ENCODE measurements at regions not wholly inside any gene's neighbourhood (a gene's known extent, or its start where the extent isn't known, plus 50 kb on each side); places are given as distances from the start of the nearest gene placed in this dataset.

GRCh38 chr9:75633451-75634057 lies 256.9 kb upstream of the PCSK5 start:
- no peak for TF ChIP-seq ZBTB7A (IDR thresholded peaks at IDR 0.05; ENCODE audit: low read depth)
- TF ChIP-seq EGR1 (IDR thresholded peaks at IDR 0.05), result no peak
- TF ChIP-seq TEAD4 (IDR thresholded peaks at IDR 0.05), result no peak
- TF ChIP-seq NFIC (IDR thresholded peaks at IDR 0.05), result no peak
- no peak for TF ChIP-seq YY1 (IDR thresholded peaks at IDR 0.05; ENCODE audit: low read depth)
- no peak for TF ChIP-seq TCF12 (IDR thresholded peaks at IDR 0.05; ENCODE audit: low read depth)
- no peak for TF ChIP-seq FOXM1 (IDR thresholded peaks at IDR 0.05; ENCODE audit: borderline replicate concordance, low read depth)
- no peak for TF ChIP-seq RAD21 (IDR thresholded peaks at IDR 0.05; ENCODE audit: low read depth)
- TF ChIP-seq CEBPB (IDR thresholded peaks at IDR 0.05), result no peak
- TF ChIP-seq, protein P1, sequence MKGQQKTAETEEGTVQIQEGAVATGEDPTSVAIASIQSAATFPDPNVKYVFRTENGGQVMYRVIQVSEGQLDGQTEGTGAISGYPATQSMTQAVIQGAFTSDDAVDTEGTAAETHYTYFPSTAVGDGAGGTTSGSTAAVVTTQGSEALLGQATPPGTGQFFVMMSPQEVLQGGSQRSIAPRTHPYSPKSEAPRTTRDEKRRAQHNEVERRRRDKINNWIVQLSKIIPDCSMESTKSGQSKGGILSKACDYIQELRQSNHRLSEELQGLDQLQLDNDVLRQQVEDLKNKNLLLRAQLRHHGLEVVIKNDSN (IDR thresholded peaks at IDR 0.05), result no peak
- no peak for TF ChIP-seq CREB1 (IDR thresholded peaks at IDR 0.05; ENCODE audit: low read depth)
- TF ChIP-seq EP300 (IDR thresholded peaks at IDR 0.05; ENCODE audit: borderline replicate concordance), result no peak
- TF ChIP-seq TAF1 (IDR thresholded peaks at IDR 0.05; ENCODE audit: low read depth), result no peak
- TF ChIP-seq, protein P2, sequence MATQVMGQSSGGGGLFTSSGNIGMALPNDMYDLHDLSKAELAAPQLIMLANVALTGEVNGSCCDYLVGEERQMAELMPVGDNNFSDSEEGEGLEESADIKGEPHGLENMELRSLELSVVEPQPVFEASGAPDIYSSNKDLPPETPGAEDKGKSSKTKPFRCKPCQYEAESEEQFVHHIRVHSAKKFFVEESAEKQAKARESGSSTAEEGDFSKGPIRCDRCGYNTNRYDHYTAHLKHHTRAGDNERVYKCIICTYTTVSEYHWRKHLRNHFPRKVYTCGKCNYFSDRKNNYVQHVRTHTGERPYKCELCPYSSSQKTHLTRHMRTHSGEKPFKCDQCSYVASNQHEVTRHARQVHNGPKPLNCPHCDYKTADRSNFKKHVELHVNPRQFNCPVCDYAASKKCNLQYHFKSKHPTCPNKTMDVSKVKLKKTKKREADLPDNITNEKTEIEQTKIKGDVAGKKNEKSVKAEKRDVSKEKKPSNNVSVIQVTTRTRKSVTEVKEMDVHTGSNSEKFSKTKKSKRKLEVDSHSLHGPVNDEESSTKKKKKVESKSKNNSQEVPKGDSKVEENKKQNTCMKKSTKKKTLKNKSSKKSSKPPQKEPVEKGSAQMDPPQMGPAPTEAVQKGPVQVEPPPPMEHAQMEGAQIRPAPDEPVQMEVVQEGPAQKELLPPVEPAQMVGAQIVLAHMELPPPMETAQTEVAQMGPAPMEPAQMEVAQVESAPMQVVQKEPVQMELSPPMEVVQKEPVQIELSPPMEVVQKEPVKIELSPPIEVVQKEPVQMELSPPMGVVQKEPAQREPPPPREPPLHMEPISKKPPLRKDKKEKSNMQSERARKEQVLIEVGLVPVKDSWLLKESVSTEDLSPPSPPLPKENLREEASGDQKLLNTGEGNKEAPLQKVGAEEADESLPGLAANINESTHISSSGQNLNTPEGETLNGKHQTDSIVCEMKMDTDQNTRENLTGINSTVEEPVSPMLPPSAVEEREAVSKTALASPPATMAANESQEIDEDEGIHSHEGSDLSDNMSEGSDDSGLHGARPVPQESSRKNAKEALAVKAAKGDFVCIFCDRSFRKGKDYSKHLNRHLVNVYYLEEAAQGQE (IDR thresholded peaks at IDR 0.05; ENCODE audit: low read depth), result no peak
- no peak for TF ChIP-seq MAX (IDR thresholded peaks at IDR 0.05)

DNA sequence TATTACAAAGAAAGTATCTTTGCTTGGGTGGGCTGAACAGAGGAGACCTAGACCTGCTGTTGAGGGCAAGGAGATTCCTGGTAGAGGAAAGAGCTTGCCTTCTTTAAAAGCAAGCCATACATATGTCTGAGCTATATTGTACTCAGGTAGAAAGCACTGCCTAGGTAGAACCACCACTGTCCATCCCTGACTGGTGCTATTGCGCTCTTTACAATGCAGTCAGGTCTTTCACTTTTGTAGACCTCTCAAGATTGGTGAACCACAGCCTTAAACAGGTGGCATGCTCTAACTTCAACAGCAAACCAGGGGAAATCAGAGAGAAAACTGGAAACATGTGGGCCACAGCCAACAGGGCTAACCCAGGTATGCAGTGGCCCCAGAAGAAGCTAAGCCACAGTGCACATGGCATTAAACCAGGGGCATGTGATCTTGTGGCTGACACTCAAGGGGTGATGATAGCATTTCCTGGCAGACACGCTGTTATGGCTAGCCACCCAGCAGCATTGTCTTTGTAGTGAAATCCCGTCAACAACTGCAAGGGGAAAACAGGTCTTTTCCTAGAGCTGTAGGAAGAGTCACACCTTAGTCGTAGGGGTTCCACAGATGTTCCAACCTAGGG lies 253.9 kb upstream of the PCSK5 start:
- TF ChIP-seq FOXM1 (IDR thresholded peaks at IDR 0.05; ENCODE audit: borderline replicate concordance, low read depth) (no peak), CEBPB (IDR thresholded peaks at IDR 0.05) (no peak)

DNA sequence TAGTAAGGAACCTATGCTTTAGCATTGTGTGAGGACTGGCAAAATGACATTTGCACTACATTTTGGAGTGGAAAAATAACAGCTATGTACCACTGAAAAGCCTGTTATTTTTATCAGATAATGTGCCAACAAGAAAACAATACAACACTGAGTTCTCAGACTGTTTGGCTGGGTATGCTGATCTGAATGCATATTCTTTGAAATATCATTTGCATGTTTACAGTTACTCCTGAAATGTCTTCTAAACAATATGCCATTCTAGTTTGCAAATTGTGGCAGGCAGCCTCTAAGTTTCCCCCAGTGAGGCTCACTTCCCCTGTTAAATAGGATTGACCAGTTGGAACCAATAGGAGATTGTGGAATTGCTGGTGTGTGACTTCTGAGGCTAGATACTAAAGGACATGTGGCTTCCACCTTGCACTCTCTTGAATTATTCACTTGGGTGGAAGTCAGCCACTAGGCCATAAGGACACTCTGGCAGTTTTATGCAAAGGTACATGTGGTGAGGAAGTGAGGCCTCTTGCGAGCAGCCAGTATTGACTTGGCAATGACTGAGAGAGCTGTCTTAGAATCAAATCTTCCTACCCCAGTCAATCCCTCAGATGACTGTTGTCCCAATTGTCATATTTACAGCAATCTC lies 250.4 kb upstream of the PCSK5 start:
- TF ChIP-seq EP300 (IDR thresholded peaks at IDR 0.05; ENCODE audit: borderline replicate concordance), result no peak
- TF ChIP-seq MAX (IDR thresholded peaks at IDR 0.05), result no peak
- TF ChIP-seq TEAD4 (IDR thresholded peaks at IDR 0.05), result no peak
- TF ChIP-seq TCF12 (IDR thresholded peaks at IDR 0.05; ENCODE audit: low read depth), result no peak
- TF ChIP-seq NFIC (IDR thresholded peaks at IDR 0.05), result no peak
- no peak for TF ChIP-seq RAD21 (IDR thresholded peaks at IDR 0.05; ENCODE audit: low read depth)
- TF ChIP-seq CREB1 (IDR thresholded peaks at IDR 0.05; ENCODE audit: low read depth), result no peak
- TF ChIP-seq, protein P1 (IDR thresholded peaks at IDR 0.05), result no peak
- TF ChIP-seq ZBTB7A (IDR thresholded peaks at IDR 0.05; ENCODE audit: low read depth), result no peak
- TF ChIP-seq TAF1 (IDR thresholded peaks at IDR 0.05; ENCODE audit: low read depth), result no peak
- TF ChIP-seq FOXM1 (IDR thresholded peaks at IDR 0.05; ENCODE audit: borderline replicate concordance, low read depth), result no peak
- no peak for TF ChIP-seq EGR1 (IDR thresholded peaks at IDR 0.05)

DNA sequence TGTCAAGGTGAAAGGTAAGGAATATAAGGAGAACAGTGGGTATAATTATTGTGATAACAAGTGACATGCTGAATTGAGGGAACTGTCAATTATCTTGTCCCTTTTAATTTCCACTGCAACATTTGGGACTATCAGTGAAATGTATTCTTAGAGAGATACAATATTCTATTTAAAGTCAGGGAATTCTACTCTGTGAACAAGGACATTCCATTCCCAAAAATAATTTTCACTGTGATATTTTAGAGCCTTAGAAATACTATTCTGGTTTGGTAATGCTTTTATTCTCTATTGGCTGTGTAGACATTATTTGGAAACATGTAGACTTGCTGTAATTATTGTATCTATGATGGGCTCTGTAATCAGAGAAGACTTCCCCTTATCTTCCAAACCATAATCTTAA lies 248.0 kb upstream of the PCSK5 start:
- TF ChIP-seq TEAD4 (IDR thresholded peaks at IDR 0.05) (no peak), ZBTB7A (IDR thresholded peaks at IDR 0.05; ENCODE audit: low read depth) (no peak), EGR1 (IDR thresholded peaks at IDR 0.05) (no peak), CREB1 (IDR thresholded peaks at IDR 0.05; ENCODE audit: low read depth) (no peak), TAF1 (IDR thresholded peaks at IDR 0.05; ENCODE audit: low read depth) (no peak), RAD21 (IDR thresholded peaks at IDR 0.05; ENCODE audit: low read depth) (no peak), FOXM1 (IDR thresholded peaks at IDR 0.05; ENCODE audit: borderline replicate concordance, low read depth) (no peak), CEBPB (IDR thresholded peaks at IDR 0.05) (no peak), TCF12 (IDR thresholded peaks at IDR 0.05; ENCODE audit: low read depth) (no peak), MAX (IDR thresholded peaks at IDR 0.05) (no peak), YY1 (IDR thresholded peaks at IDR 0.05; ENCODE audit: low read depth) (no peak), EP300 (IDR thresholded peaks at IDR 0.05; ENCODE audit: borderline replicate concordance) (no peak), NFIC (IDR thresholded peaks at IDR 0.05) (no peak)
- TF ChIP-seq, protein P2 (IDR thresholded peaks at IDR 0.05; ENCODE audit: low read depth), result no peak
- TF ChIP-seq, protein P1 (IDR thresholded peaks at IDR 0.05), result no peak

All from Ishikawa (cell line).